SU-DHL-6 (cell line): ENCODE measurements at regions not wholly inside any gene's neighbourhood (a gene's known extent, or its start where the extent isn't known, plus 50 kb on each side); places are given as distances from the start of the nearest gene placed in this dataset.

Source experiments
- EZH2phosphoT487 ChIP-seq: fragments of 200-600 bp; sonication (generic), shearing (Covaris generic); conservative IDR thresholded peaks from 2 replicates; pipeline ENCODE4 v1.6.1; 2018; ENCODE audit warnings: mild to moderate bottlenecking, antibody characterized with exemption, low read length, moderate library complexity, mixed read lengths
- TF ChIP-seq, protein P1 (sequence below): fragments of 200-600 bp; sonication (generic); IDR thresholded peaks from one replicate; pipeline ENCODE4 v1.5.1; 2017; ENCODE audit warnings: antibody characterized with exemption, mild to moderate bottlenecking, low read length, moderate library complexity; ENCODE audit not compliant: insufficient read depth, poor library complexity, severe bottlenecking

DNA sequence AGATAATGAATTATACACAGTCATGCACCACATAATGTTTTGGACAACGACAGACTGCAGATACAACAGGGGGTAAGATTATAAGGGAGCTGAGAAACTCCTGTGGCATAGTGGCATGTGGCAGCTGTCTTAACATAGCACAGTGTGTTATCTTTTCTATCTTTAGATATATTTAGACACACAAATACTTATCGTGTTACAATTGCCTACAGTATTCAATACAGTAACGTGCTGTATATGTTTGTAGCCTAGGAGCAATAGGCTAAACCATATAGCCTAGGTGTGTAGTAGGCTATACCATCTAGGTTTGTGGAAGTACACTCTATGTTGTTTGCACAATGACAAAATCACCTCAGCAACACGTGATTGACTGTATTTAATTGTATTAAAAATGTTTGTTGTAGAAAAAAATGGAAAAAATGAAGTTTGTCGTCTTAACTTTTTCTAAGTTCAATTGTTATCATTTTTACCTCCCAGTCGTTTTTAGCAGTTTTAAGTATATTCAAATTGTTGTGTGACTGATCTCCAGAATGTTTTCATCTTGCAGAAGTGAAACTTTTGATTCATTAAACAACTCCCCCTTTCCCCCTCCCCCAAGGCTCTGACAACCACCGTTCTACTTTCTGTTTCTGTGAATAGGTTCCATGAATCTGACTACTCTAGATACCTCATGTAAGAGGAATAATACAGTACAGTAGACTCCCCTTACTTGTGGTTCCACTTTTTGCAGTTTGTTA lies 351.0 kb upstream of the B3GALT2 start:
- TF ChIP-seq, protein P1, sequence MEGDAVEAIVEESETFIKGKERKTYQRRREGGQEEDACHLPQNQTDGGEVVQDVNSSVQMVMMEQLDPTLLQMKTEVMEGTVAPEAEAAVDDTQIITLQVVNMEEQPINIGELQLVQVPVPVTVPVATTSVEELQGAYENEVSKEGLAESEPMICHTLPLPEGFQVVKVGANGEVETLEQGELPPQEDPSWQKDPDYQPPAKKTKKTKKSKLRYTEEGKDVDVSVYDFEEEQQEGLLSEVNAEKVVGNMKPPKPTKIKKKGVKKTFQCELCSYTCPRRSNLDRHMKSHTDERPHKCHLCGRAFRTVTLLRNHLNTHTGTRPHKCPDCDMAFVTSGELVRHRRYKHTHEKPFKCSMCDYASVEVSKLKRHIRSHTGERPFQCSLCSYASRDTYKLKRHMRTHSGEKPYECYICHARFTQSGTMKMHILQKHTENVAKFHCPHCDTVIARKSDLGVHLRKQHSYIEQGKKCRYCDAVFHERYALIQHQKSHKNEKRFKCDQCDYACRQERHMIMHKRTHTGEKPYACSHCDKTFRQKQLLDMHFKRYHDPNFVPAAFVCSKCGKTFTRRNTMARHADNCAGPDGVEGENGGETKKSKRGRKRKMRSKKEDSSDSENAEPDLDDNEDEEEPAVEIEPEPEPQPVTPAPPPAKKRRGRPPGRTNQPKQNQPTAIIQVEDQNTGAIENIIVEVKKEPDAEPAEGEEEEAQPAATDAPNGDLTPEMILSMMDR, result no peak
- no peak for TF ChIP-seq EZH2phosphoT487
